KMS-11 (cell line): ENCODE measurements at regions not wholly inside any gene's neighbourhood (a gene's known extent, or its start where the extent isn't known, plus 50 kb on each side); places are given as distances from the start of the nearest gene placed in this dataset.

ENCODE experiments used
- H2AFZ ChIP-seq: fragments of 200-600 bp; sonication (generic); 2 replicates; pipeline ENCODE4 v1.6.1; 2016; ENCODE audit warnings: antibody characterized with exemption, mixed run types, low read depth
- H3K27ac ChIP-seq: fragments of 200-600 bp; sonication (generic); 2 replicates; pipeline ENCODE4 v1.6.1; 2016; ENCODE audit warnings: mild to moderate bottlenecking, mixed run types
- H3K27me3 ChIP-seq: fragments of 200-600 bp; sonication (generic); 2 replicates; pipeline ENCODE4 v1.6.1; 2017; ENCODE audit warnings: mild to moderate bottlenecking, low read depth, mixed run types, moderate library complexity; ENCODE audit not compliant: insufficient read depth
- H3K36me3 ChIP-seq: fragments of 200-600 bp; sonication (generic); 2 replicates; pipeline ENCODE4 v1.6.1; 2017; ENCODE audit warnings: mild to moderate bottlenecking, mixed run types; ENCODE audit not compliant: insufficient read depth
- H3K4me1 ChIP-seq: fragments of 200-600 bp; sonication (generic); 2 replicates; pipeline ENCODE4 v1.6.1; 2016; ENCODE audit warnings: mild to moderate bottlenecking, low read depth, mixed run types; ENCODE audit not compliant: poor library complexity, severe bottlenecking
- H3K4me2 ChIP-seq: fragments of 200-600 bp; sonication (generic); 2 replicates; pipeline ENCODE4 v1.7.0; 2016; ENCODE audit warnings: mild to moderate bottlenecking, mixed run types
- H3K4me3 ChIP-seq: fragments of 200-600 bp; sonication (generic); IDR thresholded peaks from 2 replicates; pipeline ENCODE4 v1.6.1; 2017; ENCODE audit warnings: low read depth, low read length, mixed read lengths; ENCODE audit not compliant: insufficient read depth
- H3K79me2 ChIP-seq: fragments of 200-600 bp; sonication (generic); 2 replicates; pipeline ENCODE4 v1.6.1; 2016; ENCODE audit warnings: low read depth, mixed run types; ENCODE audit not compliant: insufficient read depth
- H3K9ac ChIP-seq: fragments of 200-600 bp; sonication (generic); 2 replicates; pipeline ENCODE4 v1.6.1; 2016; ENCODE audit warnings: mild to moderate bottlenecking, mixed run types
- H4K20me1 ChIP-seq: fragments of 200-600 bp; sonication (generic); 2 replicates; pipeline ENCODE4 v1.6.1; 2016; ENCODE audit warnings: mild to moderate bottlenecking, mixed run types; ENCODE audit not compliant: insufficient read depth
- TF ChIP-seq, protein P1 (sequence below): fragments of 200-600 bp; sonication (generic); conservative IDR thresholded peaks from 2 replicates; pipeline ENCODE4 v1.6.1; 2017; ENCODE audit warnings: low read depth, mild to moderate bottlenecking, antibody characterized with exemption, low read length, moderate library complexity, mixed read lengths

DNA sequence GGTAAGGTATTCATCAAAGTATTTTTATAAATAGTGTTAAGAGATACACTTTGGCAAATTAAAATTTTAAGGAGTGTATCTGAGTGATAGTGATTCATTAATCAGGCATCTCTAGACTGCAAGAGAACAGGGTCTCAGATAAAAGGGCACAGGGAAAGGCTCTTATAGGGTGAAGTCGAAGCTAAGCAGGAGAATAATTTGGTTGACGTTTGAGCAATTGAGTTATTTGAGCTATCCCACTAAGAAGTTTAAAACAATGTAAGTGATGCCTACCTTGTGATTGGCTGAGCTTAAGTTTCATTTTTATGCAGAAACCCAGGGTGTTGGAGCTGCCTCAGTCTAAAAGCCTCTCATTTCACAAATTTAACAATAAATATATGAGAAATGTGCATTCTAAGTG is 125.3 kb downstream of the SLC6A15 start:
- H3K4me2 ChIP-seq = no peak overlapping the region
- H4K20me1 ChIP-seq = no peaks in the 10 kb centered on the region
- no peak overlapping the region for H3K27ac ChIP-seq
- TF ChIP-seq, protein P1, sequence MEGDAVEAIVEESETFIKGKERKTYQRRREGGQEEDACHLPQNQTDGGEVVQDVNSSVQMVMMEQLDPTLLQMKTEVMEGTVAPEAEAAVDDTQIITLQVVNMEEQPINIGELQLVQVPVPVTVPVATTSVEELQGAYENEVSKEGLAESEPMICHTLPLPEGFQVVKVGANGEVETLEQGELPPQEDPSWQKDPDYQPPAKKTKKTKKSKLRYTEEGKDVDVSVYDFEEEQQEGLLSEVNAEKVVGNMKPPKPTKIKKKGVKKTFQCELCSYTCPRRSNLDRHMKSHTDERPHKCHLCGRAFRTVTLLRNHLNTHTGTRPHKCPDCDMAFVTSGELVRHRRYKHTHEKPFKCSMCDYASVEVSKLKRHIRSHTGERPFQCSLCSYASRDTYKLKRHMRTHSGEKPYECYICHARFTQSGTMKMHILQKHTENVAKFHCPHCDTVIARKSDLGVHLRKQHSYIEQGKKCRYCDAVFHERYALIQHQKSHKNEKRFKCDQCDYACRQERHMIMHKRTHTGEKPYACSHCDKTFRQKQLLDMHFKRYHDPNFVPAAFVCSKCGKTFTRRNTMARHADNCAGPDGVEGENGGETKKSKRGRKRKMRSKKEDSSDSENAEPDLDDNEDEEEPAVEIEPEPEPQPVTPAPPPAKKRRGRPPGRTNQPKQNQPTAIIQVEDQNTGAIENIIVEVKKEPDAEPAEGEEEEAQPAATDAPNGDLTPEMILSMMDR = no peak
- H3K9ac ChIP-seq = no peak overlapping the region
- H3K27me3 ChIP-seq = no peaks in the 10 kb centered on the region
- H2AFZ ChIP-seq = no peak overlapping the region
- H3K36me3 ChIP-seq = no peaks in the 10 kb centered on the region
- no peak overlapping the region for H3K4me3 ChIP-seq
- no peaks in the 10 kb centered on the region for H3K79me2 ChIP-seq
- no peaks in the 10 kb centered on the region for H3K4me1 ChIP-seq

- Histone ChIP-seq H3K4me2 (no peak overlapping the region), H3K4me3 (no peak overlapping the region), H3K27me3 (no peaks in the 10 kb centered on the region), H3K36me3 (no peaks in the 10 kb centered on the region), H2AFZ (no peak overlapping the region), H3K4me1 (no peaks in the 10 kb centered on the region), H3K9ac (no peak overlapping the region), H3K27ac (no peak overlapping the region), H3K79me2 (no peaks in the 10 kb centered on the region), H4K20me1 (no peaks in the 10 kb centered on the region)
- TF ChIP-seq, protein P1 = no peak
Observed at GRCh38 chr12:84786622-84787021, 126.0 kb downstream of the SLC6A15 start.

GRCh38 chr12:84785951-84786350 is 126.6 kb downstream of the SLC6A15 start:
- Histone ChIP-seq H3K36me3 (no peaks in the 10 kb centered on the region), H3K27me3 (no peaks in the 10 kb centered on the region), H3K4me3 (no peak overlapping the region), H3K4me2 (no peak overlapping the region), H3K9ac (no peak overlapping the region), H3K4me1 (no peaks in the 10 kb centered on the region), H4K20me1 (no peaks in the 10 kb centered on the region), H3K27ac (no peak overlapping the region), H3K79me2 (no peaks in the 10 kb centered on the region), H2AFZ (no peak overlapping the region)
- TF ChIP-seq, protein P1 = no peak

DNA sequence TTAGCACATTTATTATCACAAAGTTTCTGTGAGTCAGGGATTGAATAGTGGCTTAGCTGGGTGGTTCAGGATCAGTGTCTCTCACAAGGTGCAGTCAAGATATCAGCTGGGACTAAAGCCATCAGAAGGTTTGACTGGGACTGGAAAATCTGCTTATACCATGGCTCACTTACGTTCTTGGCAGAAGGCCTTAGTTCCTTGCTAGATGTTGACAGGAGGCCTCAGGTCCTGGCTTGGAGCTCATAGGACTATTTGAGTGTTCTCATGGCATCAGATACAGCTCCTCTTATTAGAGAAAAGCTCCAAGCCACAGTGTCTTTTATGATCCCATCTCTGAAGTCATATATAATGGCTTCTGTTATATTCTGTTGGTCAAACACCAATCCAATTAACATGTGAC is 127.3 kb downstream of the SLC6A15 start:
- Histone ChIP-seq H3K36me3 (no peaks in the 10 kb centered on the region), H3K27me3 (no peaks in the 10 kb centered on the region), H2AFZ (no peak overlapping the region), H3K4me2 (no peak overlapping the region), H4K20me1 (no peaks in the 10 kb centered on the region), H3K4me3 (no peak overlapping the region), H3K4me1 (no peaks in the 10 kb centered on the region), H3K9ac (no peak overlapping the region), H3K79me2 (no peaks in the 10 kb centered on the region), H3K27ac (no peak overlapping the region)
- TF ChIP-seq, protein P1 = no peak

GRCh38 chr12:84779169-84779568 is 133.4 kb downstream of the SLC6A15 start:
- no peak overlapping the region for H2AFZ ChIP-seq
- no peaks in the 10 kb centered on the region for H4K20me1 ChIP-seq

More at GRCh38 chr12:84779169-84779568, 133.4 kb downstream of the SLC6A15 start:
- Histone ChIP-seq H3K79me2 (no peaks in the 10 kb centered on the region), H3K36me3 (no peaks in the 10 kb centered on the region), H3K4me1 (no peaks in the 10 kb centered on the region), H3K4me2 (no peak overlapping the region), H3K9ac (no peak overlapping the region), H3K27ac (no peak overlapping the region), H3K4me3 (no peak overlapping the region), H3K27me3 (no peaks in the 10 kb centered on the region)
- TF ChIP-seq, protein P1 = no peak
